ENCODE measurements at regions not wholly inside any gene's neighbourhood (a gene's known extent, or its start where the extent isn't known, plus 50 kb on each side); places are given as distances from the start of the nearest gene placed in this dataset.

- no peak for DNase-seq
Observed at GRCh38 chr1:106746448-106747085, 309.9 kb upstream of the PRMT6 start.

DNA sequence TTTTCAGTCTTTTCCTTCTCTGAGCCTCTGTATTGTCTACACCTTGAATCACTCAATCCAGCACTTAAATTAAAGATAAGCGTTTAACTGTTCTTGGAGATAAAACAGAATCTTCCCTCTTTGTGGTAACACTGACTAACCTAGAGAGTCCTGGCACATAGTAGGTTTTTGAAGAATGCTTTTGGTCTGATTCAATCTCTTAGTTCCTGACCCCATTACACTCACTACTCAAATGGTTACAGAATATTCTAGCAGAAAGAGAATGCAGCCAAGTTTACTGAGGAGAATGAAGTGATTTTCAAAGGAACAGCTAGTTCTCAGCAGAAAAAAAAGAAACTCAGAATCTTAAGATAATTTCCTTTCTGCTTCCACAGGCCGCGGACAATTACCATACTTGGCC is 309.2 kb upstream of the PRMT6 start:
- no peak for DNase-seq

DNA sequence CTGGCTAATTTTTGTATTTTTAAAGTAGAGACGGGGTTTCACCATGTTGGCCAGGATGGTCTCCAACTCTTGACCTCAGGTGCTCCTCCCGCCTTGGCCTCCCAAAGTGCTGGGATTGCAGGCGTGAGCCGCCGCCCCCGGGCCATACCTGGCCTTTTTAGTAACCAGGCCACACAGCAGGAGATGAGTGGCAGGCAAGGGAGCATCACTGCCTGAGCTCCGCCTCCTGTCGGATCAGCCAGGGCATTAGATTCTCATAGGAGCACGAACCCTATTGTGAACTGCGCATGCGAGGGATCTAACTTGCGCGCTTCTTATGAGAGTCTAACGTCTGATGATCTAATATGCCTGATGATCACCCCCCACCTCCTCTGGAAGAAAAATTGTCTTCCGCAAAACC is 308.7 kb upstream of the PRMT6 start:
- no peak for DNase-seq

- no peak for DNase-seq
Observed at GRCh38 chr1:106748606-106749005, 307.9 kb upstream of the PRMT6 start.

GRCh38 chr1:106749491-106749890 is 307.0 kb upstream of the PRMT6 start:
- DNase-seq: no peak

GRCh38 chr1:106749906-106750305 is 306.6 kb upstream of the PRMT6 start:
- DNase-seq: no peak

DNA sequence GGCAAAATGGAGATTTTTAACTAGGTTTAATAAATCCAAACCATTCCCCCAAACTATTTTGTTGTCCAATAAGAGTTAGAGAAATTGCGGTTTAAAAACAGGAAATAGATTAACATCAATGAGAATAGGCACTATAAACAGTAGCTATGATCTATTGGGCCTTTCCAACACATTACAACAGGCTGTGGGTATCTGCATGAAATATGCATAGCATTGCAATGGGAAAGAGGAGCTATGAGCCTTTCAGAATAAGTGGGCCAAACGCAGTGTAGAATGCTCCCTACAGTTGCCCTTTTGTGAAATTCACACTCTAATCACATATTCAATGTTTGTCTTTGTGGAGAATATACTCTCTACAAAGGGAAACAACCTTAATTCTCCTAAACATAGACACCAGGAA is 305.5 kb upstream of the PRMT6 start:
- DNase-seq: no peak

- DNase-seq: no peak
Observed at GRCh38 chr1:106753066-106753465, 303.4 kb upstream of the PRMT6 start.

DNA sequence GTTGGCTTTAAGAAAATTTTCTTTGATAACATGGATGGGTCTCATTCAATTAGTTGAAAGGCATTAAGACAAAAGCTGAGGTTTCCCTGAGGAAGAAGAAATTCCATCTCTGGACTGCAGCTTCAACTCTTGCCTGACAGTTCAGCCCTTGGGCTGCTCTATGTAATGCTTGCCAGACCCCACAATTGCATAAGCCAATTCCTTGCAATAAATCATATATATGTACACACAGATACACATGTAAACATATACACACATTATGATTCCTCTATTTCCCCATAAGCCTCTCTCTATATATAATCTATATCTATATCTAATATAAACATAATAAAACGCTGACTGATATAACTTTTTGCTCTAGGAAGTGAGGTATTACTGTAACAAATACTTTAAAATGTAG is 301.5 kb upstream of the PRMT6 start:
- no peak for DNase-seq

- no peak for DNase-seq
Observed at GRCh38 chr1:106755682-106756406, 300.6 kb upstream of the PRMT6 start.

DNA sequence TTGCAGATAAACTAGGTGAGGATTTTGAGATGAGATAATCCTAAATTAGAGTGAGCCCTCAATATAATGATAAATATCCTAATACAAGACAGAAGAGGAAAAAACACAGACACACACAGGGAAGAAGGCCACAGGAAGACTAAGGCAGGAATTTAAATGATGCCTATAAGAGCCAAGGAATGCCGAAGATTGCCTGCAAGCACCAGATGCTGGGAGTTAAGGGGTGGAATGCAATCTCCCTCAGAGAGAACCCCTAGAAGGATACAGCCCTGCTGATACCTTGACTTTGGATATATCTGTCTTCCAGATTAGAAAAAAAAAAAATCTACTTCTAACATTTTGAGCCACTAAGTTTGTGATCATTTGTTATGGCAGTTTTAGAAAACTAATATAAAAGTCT is 299.7 kb upstream of the PRMT6 start:
- no peak for DNase-seq

- no peak for DNase-seq
Observed at GRCh38 chr1:106768077-106768476, 288.4 kb upstream of the PRMT6 start.

DNA sequence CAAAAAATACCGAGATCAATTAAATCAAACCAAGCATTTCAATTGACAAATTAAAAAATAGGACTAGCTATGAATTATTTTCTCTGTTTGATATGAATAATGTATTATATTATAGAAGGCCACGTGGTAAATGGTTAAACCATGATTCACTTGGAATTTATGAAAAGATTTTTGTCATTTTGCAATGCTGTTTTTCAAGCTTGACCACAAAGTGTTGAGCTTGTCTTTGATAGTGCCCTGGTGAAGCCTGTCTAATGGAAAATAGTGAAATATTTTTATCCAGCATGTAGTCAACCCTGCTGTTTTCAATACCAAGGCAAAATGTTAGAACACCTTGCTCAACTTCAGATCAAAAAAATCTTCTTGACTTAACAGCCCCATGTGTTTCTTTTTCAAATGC is 288.0 kb upstream of the PRMT6 start:
- DNase-seq: no peak

GRCh38 chr1:106773206-106773605 is 283.3 kb upstream of the PRMT6 start:
- DNase-seq: no peak

DNA sequence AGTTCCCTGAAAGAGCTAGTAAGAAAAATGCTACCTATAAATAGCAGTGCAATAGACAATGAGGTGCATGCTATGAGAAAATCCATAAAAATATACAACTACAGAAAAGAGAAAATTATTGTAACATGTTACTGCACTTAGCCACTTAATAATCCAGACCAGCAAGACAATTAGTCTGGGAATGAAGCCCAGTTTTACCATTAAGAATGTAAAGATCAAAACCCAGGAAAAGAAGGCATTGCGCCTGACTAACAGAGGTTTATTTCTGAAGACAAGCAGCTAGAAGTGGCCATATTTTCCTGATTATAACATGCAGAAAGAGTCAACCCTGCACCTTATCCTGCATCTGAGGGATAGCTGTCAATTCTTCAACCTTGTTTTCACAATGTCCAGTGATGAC is 276.4 kb upstream of the PRMT6 start:
- DNase-seq: no peak

- no peak for DNase-seq
Observed at GRCh38 chr1:106780806-106781569, 275.5 kb upstream of the PRMT6 start.

- DNase-seq: no peak
Observed at GRCh38 chr1:106785176-106785575, 271.3 kb upstream of the PRMT6 start.

- DNase-seq: no peak
Observed at GRCh38 chr1:106787520-106787919, 269.0 kb upstream of the PRMT6 start.

GRCh38 chr1:106789686-106790085 is 266.8 kb upstream of the PRMT6 start:
- no peak for DNase-seq

- no peak for DNase-seq
Observed at GRCh38 chr1:106791041-106791440, 265.4 kb upstream of the PRMT6 start.

- no peak for DNase-seq
Observed at GRCh38 chr1:106793651-106794050, 262.8 kb upstream of the PRMT6 start.

- no peak for DNase-seq
Observed at GRCh38 chr1:106798991-106799390, 257.5 kb upstream of the PRMT6 start.

GRCh38 chr1:106802181-106802580 is 254.3 kb upstream of the PRMT6 start:
- no peak for DNase-seq

DNA sequence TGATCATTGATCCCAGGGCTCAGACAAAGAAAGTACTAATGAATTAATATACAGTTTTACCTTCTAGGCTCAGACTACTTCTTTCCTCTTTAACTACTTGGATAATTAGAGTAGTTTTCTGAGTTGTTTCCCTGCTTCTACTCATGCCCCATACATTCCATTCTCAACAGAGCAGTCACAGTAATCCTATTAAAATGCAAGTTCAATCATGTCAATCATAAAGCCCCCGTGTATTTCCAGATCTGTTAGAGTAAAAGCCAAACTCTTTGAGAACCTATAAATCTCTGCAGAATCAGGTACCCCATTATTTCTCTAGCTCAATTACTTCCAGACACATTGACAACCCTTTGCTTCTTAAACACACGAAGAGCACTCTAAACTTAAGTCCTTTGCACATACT is 242.1 kb upstream of the PRMT6 start:
- no peak for DNase-seq

All from SW 1271 (cell line).